HepG2 (cell line): ENCODE measurements at regions not wholly inside any gene's neighbourhood (a gene's known extent, or its start where the extent isn't known, plus 50 kb on each side); places are given as distances from the start of the nearest gene placed in this dataset.

ENCODE experiments used
- ATAC-seq: fragments of 200-7000 bp; cut with Tn5 transposase; 3 replicates; pipeline ENCODE4 v1.9.1; 2020; ENCODE audit warnings: mild to moderate bottlenecking, moderate library complexity
- BruUV-seq: library from RNA; stranded (reverse); fragments of 400-500 nt; replicated peaks from 2 replicates; lab custom pipeline; 2021; lab: Mats Ljungman, UMichigan
- CTCF ChIA-PET: fragments of 300-600 bp; formaldehyde crosslinking; extraction: SDS; loops from one replicate; lab custom pipeline; 2021; ENCODE audit warnings: low total read pairs, inconsistent platforms, low intra/inter-chr PET ratio; lab: Yijun Ruan, JAX
- POLR2A ChIA-PET: fragments of 350-600 bp; sonication (Branson Sonifier 250); formaldehyde crosslinking; loops from one replicate; lab custom pipeline; 2020; ENCODE audit warnings: antibody characterized with exemption, inconsistent platforms; lab: Yijun Ruan, JAX
- DNase-seq: peaks from one replicate; pipeline ENCODE4 v3.0.0-alpha.2; 2015; ENCODE audit warnings: low spot score
- FAIRE-seq: peaks from 3 replicates; lab custom pipeline; 2011; peaks lifted over from hg19 to GRCh38; lab: Jason Lieb, UNC
- H2AFZ ChIP-seq: one replicate; pipeline ENCODE4 v1.6.1; 2011; ENCODE audit warnings: low read length, inconsistent platforms
- H3K27ac ChIP-seq: fragments of 300-600 bp; 3 replicates; pipeline ENCODE4 v1.8.0; 2011; ENCODE audit warnings: mixed run types, mild to moderate bottlenecking, mixed read lengths, low read length, inconsistent platforms; ENCODE audit not compliant: insufficient read depth; ENCODE audit errors: extremely low read length
- H3K27me3 ChIP-seq, 2 experiments: fragments of 200-600 bp in 1 of 2; 2 replicates in 1 of 2; 3 replicates in 1 of 2; pipeline versions ENCODE4 v1.6.0 to v1.8.0; 2011; ENCODE audit warnings: low read length in 2 of 2, mild to moderate bottlenecking in 2 of 2, moderate library complexity in 2 of 2, inconsistent platforms in 1 of 2; ENCODE audit not compliant: insufficient read depth in 2 of 2, control insufficient read depth in 1 of 2
- H3K36me3 ChIP-seq, 2 experiments: fragments of 200-600 bp in 1 of 2; replicated peaks in 1 of 2; 2 replicates in 1 of 2; 3 replicates in 1 of 2; pipeline versions ENCODE4 v1.5.1 to v1.8.0; 2011; ENCODE audit warnings: low read length in 2 of 2, inconsistent platforms in 1 of 2; ENCODE audit not compliant: insufficient read depth in 2 of 2, control insufficient read depth in 1 of 2
- H3K4me1 ChIP-seq: 2 replicates; pipeline ENCODE4 v1.5.1; 2012; ENCODE audit warnings: low read length, inconsistent platforms; ENCODE audit not compliant: insufficient read depth
- H3K4me2 ChIP-seq: 2 replicates; pipeline ENCODE4 v1.6.0; 2011; ENCODE audit warnings: low read depth, low read length, inconsistent platforms
- H3K4me3 ChIP-seq, 3 experiments: fragments of 200-600 bp in 1 of 3; sonication (generic), shearing (Covaris generic) in 1 of 3; replicated peaks in 1 of 3; 2 replicates each; pipeline ENCODE4 v1.5.1; 2011 to 2016; ENCODE audit warnings: low read length in 3 of 3, inconsistent platforms in 2 of 3, low read depth in 2 of 3, mild to moderate bottlenecking in 2 of 3, control low read depth in 1 of 3, mixed read lengths in 1 of 3; ENCODE audit not compliant: insufficient read depth in 1 of 3
- H3K79me2 ChIP-seq: one replicate; pipeline ENCODE4 v1.6.1; 2011; ENCODE audit warnings: low read length, inconsistent platforms; ENCODE audit not compliant: insufficient read depth
- H3K9ac ChIP-seq: 2 replicates; pipeline ENCODE4 v1.6.0; 2011; ENCODE audit warnings: mild to moderate bottlenecking, low read depth, low read length, inconsistent platforms; ENCODE audit not compliant: insufficient read depth
- H3K9me3 ChIP-seq: 2 replicates; pipeline ENCODE4 v1.5.1; 2012; ENCODE audit warnings: mild to moderate bottlenecking, low read length
- H4K20me1 ChIP-seq: 2 replicates; pipeline ENCODE4 v1.6.0; 2011; ENCODE audit warnings: inconsistent platforms, mild to moderate bottlenecking, low read length, moderate library complexity; ENCODE audit not compliant: insufficient read depth
- HDAC2 ChIP-seq: sonication (generic); formaldehyde crosslinking; IDR thresholded peaks from 2 replicates; pipeline ENCODE4 v1.4.0; 2020; ENCODE audit warnings: missing genetic modification reagents
- HMG20A ChIP-seq: IDR thresholded peaks from 2 replicates; pipeline ENCODE4 v1.6.1; 2016; ENCODE audit warnings: borderline replicate concordance
- NR1H2 ChIP-seq: sonication (generic); formaldehyde crosslinking; IDR thresholded peaks from 2 replicates; pipeline ENCODE4 v1.8.1; 2022; ENCODE audit warnings: low read depth, missing genetic modification reagents, borderline replicate concordance
- ZNF331 ChIP-seq: sonication (generic); formaldehyde crosslinking; IDR thresholded peaks from 2 replicates; pipeline ENCODE4 v1.4.0; 2020; ENCODE audit warnings: missing genetic modification reagents
- ZNF496 ChIP-seq: sonication (generic); formaldehyde crosslinking; IDR thresholded peaks from 2 replicates; pipeline ENCODE4 v1.8.1; 2023; ENCODE audit warnings: mild to moderate bottlenecking, moderate library complexity, missing genetic modification reagents; ENCODE audit not compliant: insufficient replicate concordance
- ZNF616 ChIP-seq: sonication (generic); formaldehyde crosslinking; IDR thresholded peaks from 2 replicates; pipeline ENCODE4 v1.5.0; 2020; ENCODE audit warnings: low read depth, mild to moderate bottlenecking, missing genetic modification reagents
- ZNF777 ChIP-seq: sonication (generic); formaldehyde crosslinking; IDR thresholded peaks from 2 replicates; pipeline ENCODE4 v1.4.0; 2020; ENCODE audit warnings: missing genetic modification reagents
- ZNF790 ChIP-seq: sonication (generic); formaldehyde crosslinking; IDR thresholded peaks from 2 replicates; pipeline ENCODE4 v1.8.0; 2022; ENCODE audit warnings: missing genetic modification reagents, mild to moderate bottlenecking, borderline replicate concordance
- WGBS: methylation state at CpG from one replicate; pipeline ENCODE4 v1.1.6; 2017; ENCODE audit warnings: low lambda C conversion rate; 5-methylcytosine and 5-hydroxymethylcytosine counted together
- in situ Hi-C: cut with HindIII; loops from 2 replicates; pipeline ENCODE4 v1.10.0; 2017; ENCODE audit warnings: low pct_unique_long_range_greater_than_20kb; ENCODE audit not compliant: extremely low pct_ligation_motif_present
- intact Hi-C: fragments of 100-400 bp; cut with micrococcal nuclease; formaldehyde crosslinking; loops from one replicate; pipeline ENCODE4 v1.10.0; 2022; ENCODE audit not compliant: unreplicated experiment
- TF ChIP-seq, protein P1 (sequence below): sonication (generic); formaldehyde crosslinking; IDR thresholded peaks from 2 replicates; pipeline ENCODE4 v1.5.1; 2020; ENCODE audit warnings: mild to moderate bottlenecking, missing genetic modification reagents

DNA sequence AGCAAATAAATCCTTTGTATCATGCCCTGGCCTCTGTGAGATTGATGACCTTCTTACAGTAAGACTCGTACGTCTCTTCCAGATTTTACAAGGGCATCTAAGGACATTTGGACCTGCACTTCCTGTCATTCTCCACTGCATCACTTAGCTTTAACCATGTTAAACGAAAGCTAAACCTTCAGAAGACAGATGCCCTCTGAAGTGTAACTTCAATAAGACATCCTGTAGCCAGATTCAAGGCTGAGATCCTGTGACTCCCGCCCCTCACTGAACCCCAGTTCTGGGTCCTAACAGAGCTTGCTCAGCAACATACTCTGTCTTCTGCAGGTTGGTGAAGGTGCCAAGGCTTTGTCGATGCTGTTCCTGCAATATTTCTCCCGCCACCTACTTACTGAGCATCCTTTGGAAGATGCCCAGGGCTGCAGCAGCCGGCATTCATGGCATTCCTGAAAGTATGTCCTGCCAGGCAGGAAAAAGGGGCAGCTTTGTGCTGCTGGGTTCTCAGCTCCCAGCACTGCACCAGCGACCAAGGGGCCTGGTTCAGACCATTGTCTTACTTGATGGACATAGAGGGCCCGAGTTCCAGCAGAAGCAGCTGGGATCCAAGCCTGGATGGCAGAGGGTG, 131.1 kb downstream of the AXIN2 start:
- TF ChIP-seq ZNF331 (CRISPR knock-in tag) (no peak), ZNF616 (no peak), HMG20A (CRISPR knock-in tag) (no peak), ZNF496 (CRISPR knock-in tag) (no peak), ZNF777 (CRISPR knock-in tag) (no peak), ZNF790 (CRISPR knock-in tag) (no peak), NR1H2 (CRISPR knock-in tag) (no peak), HDAC2 (CRISPR knock-in tag) (no peak)
- TF ChIP-seq, protein P1, sequence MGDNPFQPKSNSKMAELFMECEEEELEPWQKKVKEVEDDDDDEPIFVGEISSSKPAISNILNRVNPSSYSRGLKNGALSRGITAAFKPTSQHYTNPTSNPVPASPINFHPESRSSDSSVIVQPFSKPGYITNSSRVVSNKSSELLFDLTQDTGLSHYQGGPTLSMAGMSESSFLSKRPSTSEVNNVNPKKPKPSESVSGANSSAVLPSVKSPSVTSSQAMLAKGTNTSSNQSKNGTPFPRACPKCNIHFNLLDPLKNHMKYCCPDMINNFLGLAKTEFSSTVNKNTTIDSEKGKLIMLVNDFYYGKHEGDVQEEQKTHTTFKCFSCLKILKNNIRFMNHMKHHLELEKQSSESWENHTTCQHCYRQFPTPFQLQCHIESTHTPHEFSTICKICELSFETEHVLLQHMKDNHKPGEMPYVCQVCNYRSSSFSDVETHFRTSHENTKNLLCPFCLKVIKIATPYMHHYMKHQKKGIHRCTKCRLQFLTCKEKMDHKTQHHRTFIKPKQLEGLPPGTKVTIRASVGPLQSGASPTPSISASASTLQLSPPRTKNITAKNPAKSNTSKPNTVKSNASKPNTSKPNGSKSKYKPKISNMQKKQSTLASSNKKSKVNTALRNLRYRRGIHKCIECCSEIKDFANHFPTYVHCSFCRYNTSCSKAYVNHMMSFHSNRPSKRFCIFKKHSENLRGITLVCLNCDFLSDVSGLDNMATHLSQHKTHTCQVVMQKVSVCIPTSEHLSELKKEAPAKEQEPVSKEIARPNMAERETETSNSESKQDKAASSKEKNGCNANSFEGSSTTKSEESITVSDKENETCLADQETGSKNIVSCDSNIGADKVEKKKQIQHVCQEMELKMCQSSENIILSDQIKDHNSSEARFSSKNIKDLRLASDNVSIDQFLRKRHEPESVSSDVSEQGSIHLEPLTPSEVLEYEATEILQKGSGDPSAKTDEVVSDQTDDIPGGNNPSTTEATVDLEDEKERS = no peak
- TF ChIP-seq, all 625 proteins: peak for 0
- intact Hi-C loops (no loop called here), in situ Hi-C loops (no loop called here)
- ATAC-seq = no peak
- H2AFZ ChIP-seq = no peak overlapping the region
- no peaks in the 10 kb centered on the region for H3K79me2 ChIP-seq
- no peak overlapping the region for H3K9ac ChIP-seq
- ChIA-PET CTCF (no interaction called here), POLR2A (no interaction called here)
- no peaks in the 10 kb centered on the region for H3K36me3 ChIP-seq
- H3K4me2 ChIP-seq = no peak overlapping the region
- no peaks in the 10 kb centered on the region for H3K4me1 ChIP-seq
- WGBS = 13% methylated on average over 9 of the region's 9 CpGs
- H3K9me3 ChIP-seq = no peaks in the 10 kb centered on the region; the same call in 1 of the 2 replicates
- H3K4me3 ChIP-seq = no peak overlapping the region
- BruUV-seq = no TSS peak
- no peak for DNase-seq
- no peak overlapping the region for H3K27ac ChIP-seq
- no peaks in the 10 kb centered on the region for H4K20me1 ChIP-seq
- no peak for FAIRE-seq
- H3K27me3 ChIP-seq = peaks cover 0 to 2% of the 10 kb centered on the region in 2 experiments; a peak in 1 of 5 replicates
